ENCODE measurements at regions not wholly inside any gene's neighbourhood (a gene's known extent, or its start where the extent isn't known, plus 50 kb on each side); places are given as distances from the start of the nearest gene placed in this dataset.

GRCh38 chr5:174342696-174343095, 297.2 kb downstream of the NSG2 start:
- H3K27me3 ChIP-seq: peaks cover 0 to 63% (median 0%) of the 10 kb centered on the region in 4 donors
- DNase-seq: no peak
- intact Hi-C loops (cut with DNase I): no loop called here
- TF ChIP-seq, protein P1, sequence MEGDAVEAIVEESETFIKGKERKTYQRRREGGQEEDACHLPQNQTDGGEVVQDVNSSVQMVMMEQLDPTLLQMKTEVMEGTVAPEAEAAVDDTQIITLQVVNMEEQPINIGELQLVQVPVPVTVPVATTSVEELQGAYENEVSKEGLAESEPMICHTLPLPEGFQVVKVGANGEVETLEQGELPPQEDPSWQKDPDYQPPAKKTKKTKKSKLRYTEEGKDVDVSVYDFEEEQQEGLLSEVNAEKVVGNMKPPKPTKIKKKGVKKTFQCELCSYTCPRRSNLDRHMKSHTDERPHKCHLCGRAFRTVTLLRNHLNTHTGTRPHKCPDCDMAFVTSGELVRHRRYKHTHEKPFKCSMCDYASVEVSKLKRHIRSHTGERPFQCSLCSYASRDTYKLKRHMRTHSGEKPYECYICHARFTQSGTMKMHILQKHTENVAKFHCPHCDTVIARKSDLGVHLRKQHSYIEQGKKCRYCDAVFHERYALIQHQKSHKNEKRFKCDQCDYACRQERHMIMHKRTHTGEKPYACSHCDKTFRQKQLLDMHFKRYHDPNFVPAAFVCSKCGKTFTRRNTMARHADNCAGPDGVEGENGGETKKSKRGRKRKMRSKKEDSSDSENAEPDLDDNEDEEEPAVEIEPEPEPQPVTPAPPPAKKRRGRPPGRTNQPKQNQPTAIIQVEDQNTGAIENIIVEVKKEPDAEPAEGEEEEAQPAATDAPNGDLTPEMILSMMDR (IDR thresholded peaks at IDR 0.05): no peak
- TF ChIP-seq POLR2A (IDR thresholded peaks at IDR 0.05): no peak
- no peaks in the 10 kb centered on the region for H3K9me3 ChIP-seq
- no peak overlapping the region for H3K27ac ChIP-seq
- 85 to 100% methylated on average over 1 of the region's 1 CpG for WGBS, 2 donors
- no peaks in the 10 kb centered on the region for H3K4me1 ChIP-seq
- H3K36me3 ChIP-seq: no peaks in the 10 kb centered on the region
- H3K4me3 ChIP-seq: no peak overlapping the region

DNA sequence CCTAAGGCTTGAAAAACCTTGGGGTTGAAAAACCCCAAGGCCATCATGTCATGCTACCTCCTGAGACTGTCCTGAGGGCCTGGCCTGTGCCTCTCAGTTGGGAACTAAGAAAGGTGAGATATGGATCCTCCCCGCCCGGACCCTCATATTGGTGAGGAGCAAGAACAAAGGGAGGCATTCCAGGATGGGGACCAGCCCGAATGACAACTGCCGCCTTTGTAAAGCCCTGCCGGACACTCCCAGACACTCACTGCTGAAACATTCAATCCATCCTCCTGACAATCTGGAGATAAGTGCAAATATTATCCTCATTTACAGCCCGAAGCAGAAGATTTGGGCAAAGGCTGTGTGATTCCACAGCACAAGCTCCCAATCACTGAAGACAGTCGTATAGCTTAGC, 298.3 kb downstream of the NSG2 start:
- Histone ChIP-seq H3K36me3 (no peaks in the 10 kb centered on the region), H3K4me3 (no peak overlapping the region), H3K27me3 (peaks cover 0 to 52% (median 0%) of the 10 kb centered on the region in 4 donors), H3K4me1 (peaks cover 0 to 3% (median 0%) of the 10 kb centered on the region in 3 donors), H3K9me3 (no peaks in the 10 kb centered on the region), H3K27ac (no peak overlapping the region)
- WGBS, 2 donors: 58 to 69% methylated on average over 2 to 7 of the region's 7 CpGs
- DNase-seq: no peak
- intact Hi-C loops (cut with DNase I): no loop called here
- TF ChIP-seq, protein P1 (IDR thresholded peaks at IDR 0.05): no peak
- TF ChIP-seq POLR2A (IDR thresholded peaks at IDR 0.05): no peak

DNA sequence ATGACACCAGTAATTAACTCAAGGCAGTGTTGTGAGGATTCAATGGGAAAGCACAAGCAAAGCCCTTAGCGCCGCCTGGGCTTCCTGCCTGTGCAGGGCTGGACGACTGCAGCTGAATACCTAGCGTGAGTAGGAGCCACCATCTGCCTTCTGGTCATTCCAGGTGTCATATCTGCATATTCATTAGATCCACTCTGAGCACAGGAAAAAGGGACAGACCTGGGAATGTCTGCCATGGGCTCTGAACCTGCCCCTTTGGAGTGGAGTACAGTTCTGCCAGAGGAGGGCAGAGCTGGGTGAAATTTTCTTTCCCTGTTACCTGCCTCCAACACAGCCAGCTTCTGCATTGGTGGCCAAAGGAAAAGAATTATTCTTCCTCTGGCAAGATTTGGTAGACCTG, 298.8 kb downstream of the NSG2 start:
- H3K4me1 ChIP-seq: peaks cover 0 to 3% (median 0%) of the 10 kb centered on the region in 3 donors
- no peak for DNase-seq
- H3K36me3 ChIP-seq: no peaks in the 10 kb centered on the region
- no peaks in the 10 kb centered on the region for H3K9me3 ChIP-seq
- intact Hi-C loops (cut with DNase I): no loop called here
- peaks cover 0 to 47% (median 0%) of the 10 kb centered on the region in 4 donors for H3K27me3 ChIP-seq
- H3K4me3 ChIP-seq: no peak overlapping the region
- H3K27ac ChIP-seq: no peak overlapping the region
- WGBS, 2 donors: no CpG with 5 or more reads among the region's 4 CpGs
- TF ChIP-seq POLR2A (IDR thresholded peaks at IDR 0.05): no peak
- TF ChIP-seq, protein P1 (IDR thresholded peaks at IDR 0.05): no peak

- TF ChIP-seq POLR2A (IDR thresholded peaks at IDR 0.05): no peak
- TF ChIP-seq, protein P1 (IDR thresholded peaks at IDR 0.05): no peak
- Histone ChIP-seq H3K27ac (no peak overlapping the region), H3K27me3 (peaks cover 0 to 31% (median 0%) of the 10 kb centered on the region in 4 donors), H3K9me3 (no peaks in the 10 kb centered on the region), H3K4me1 (peaks cover 0 to 3% (median 0%) of the 10 kb centered on the region in 3 donors), H3K4me3 (no peak overlapping the region), H3K36me3 (no peaks in the 10 kb centered on the region)
- intact Hi-C loops (cut with DNase I): no loop called here
- 77 to 86% methylated on average over 1 of the region's 1 CpG for whole genome bisulfite sequencing, 2 donors
- DNase-seq: no peak
Measured at GRCh38 chr5:174347183-174347582, 301.7 kb downstream of the NSG2 start.

GRCh38 chr5:174348311-174348981, 302.9 kb downstream of the NSG2 start:
- intact Hi-C loops (cut with DNase I): no loop called here
- WGBS, 2 donors: 22 to 33% methylated on average over 7 to 8 of the region's 8 CpGs
- DNase-seq: no peak
- Histone ChIP-seq H3K4me3 (no peak overlapping the region), H3K4me1 (peaks cover 0 to 3% (median 0%) of the 10 kb centered on the region in 3 donors), H3K27ac (no peak overlapping the region), H3K36me3 (no peaks in the 10 kb centered on the region), H3K27me3 (peaks cover 0 to 21% (median 0%) of the 10 kb centered on the region in 4 donors), H3K9me3 (no peaks in the 10 kb centered on the region)
- TF ChIP-seq, protein P1 (IDR thresholded peaks at IDR 0.05): no peak
- no peak for TF ChIP-seq POLR2A (IDR thresholded peaks at IDR 0.05)
